ENCODE measurements at regions not wholly inside any gene's neighbourhood (a gene's known extent, or its start where the extent isn't known, plus 50 kb on each side); places are given as distances from the start of the nearest gene placed in this dataset.

GRCh38 chr6:80622641-80623040 lies 516.2 kb downstream of the BCKDHB start (continued):
- TF ChIP-seq ATF2 (IDR thresholded peaks at IDR 0.05; ENCODE audit: low read length): no peak
- no peak for TF ChIP-seq NRF1 (IDR thresholded peaks at IDR 0.05; ENCODE audit: low read depth, low read length)
- TF ChIP-seq GABPA (IDR thresholded peaks at IDR 0.05; ENCODE audit: borderline replicate concordance, insufficient read depth, low read length): no peak
- no peak for TF ChIP-seq CBX8 (IDR thresholded peaks at IDR 0.05; ENCODE audit: borderline replicate concordance, low read depth, low read length)

Measured in H1 (cell line).